Vagina (tissue), 2 donors: ENCODE measurements at regions not wholly inside any gene's neighbourhood (a gene's known extent, or its start where the extent isn't known, plus 50 kb on each side); places are given as distances from the start of the nearest gene placed in this dataset.
"Not testable (repeated sequence)": the region's sequence is repeated elsewhere in the genome, so short reads cannot be mapped to it uniquely, and the experiment has no call there.

Experiments used
- DNase-seq, 2 donors: peaks; one replicate each; pipeline ENCODE4 v3.0.0-alpha.2; 2017; ENCODE audit errors: extremely low spot score in 2 of 2
- H3K27ac ChIP-seq: fragments of 200-600 bp; sonication (generic); one replicate; pipeline ENCODE4 v1.5.1; 2019
- H3K27me3 ChIP-seq: fragments of 200-600 bp; sonication (generic); one replicate; pipeline ENCODE4 v1.5.1; 2019
- H3K36me3 ChIP-seq, 2 donors: fragments of 200-600 bp; sonication (generic); one replicate each; pipeline ENCODE4 v1.5.1; 2017 to 2019
- H3K4me1 ChIP-seq: fragments of 200-600 bp; sonication (generic); one replicate; pipeline ENCODE4 v1.5.1; 2019
- H3K4me3 ChIP-seq, 2 donors: fragments of 200-600 bp; sonication (generic); 1 replicate in 1 of 2; 2 replicates in 1 of 2; pipeline ENCODE4 v1.5.1; 2016 to 2019
- H3K9me3 ChIP-seq: fragments of 200-600 bp; sonication (generic); one replicate; pipeline ENCODE4 v1.5.1; 2019
- POLR2A ChIP-seq, 2 donors: fragments of 450-650 bp; IDR thresholded peaks; one replicate each; pipeline ENCODE4 v1.6.1; 2017; ENCODE audit warnings: antibody characterized with exemption in 2 of 2, mild to moderate bottlenecking in 2 of 2, moderate library complexity in 2 of 2
- POLR2AphosphoS5 ChIP-seq, 2 donors: sonication (generic); formaldehyde crosslinking; IDR thresholded peaks; one replicate each; pipeline ENCODE4 v1.9.0; 2017; ENCODE audit warnings: antibody characterized with exemption in 2 of 2, mild to moderate bottlenecking in 2 of 2, low read depth in 1 of 2; ENCODE audit not compliant: insufficient read depth in 1 of 2
- intact Hi-C: fragments of 100-400 bp; cut with DNase I; formaldehyde crosslinking; loops from one replicate; pipeline ENCODE4 v1.15.1; 2023
- TF ChIP-seq, protein P1 (sequence below), 3 experiments: fragments of 450-650 bp in 2 of 3; fragments of 200-600 bp in 1 of 3; sonication (generic) in 1 of 3; IDR thresholded peaks; one replicate each; pipeline ENCODE4 v1.5.1; 2017 to 2019; ENCODE audit warnings: antibody characterized with exemption in 3 of 3, mild to moderate bottlenecking in 2 of 3, moderate library complexity in 2 of 3

DNA sequence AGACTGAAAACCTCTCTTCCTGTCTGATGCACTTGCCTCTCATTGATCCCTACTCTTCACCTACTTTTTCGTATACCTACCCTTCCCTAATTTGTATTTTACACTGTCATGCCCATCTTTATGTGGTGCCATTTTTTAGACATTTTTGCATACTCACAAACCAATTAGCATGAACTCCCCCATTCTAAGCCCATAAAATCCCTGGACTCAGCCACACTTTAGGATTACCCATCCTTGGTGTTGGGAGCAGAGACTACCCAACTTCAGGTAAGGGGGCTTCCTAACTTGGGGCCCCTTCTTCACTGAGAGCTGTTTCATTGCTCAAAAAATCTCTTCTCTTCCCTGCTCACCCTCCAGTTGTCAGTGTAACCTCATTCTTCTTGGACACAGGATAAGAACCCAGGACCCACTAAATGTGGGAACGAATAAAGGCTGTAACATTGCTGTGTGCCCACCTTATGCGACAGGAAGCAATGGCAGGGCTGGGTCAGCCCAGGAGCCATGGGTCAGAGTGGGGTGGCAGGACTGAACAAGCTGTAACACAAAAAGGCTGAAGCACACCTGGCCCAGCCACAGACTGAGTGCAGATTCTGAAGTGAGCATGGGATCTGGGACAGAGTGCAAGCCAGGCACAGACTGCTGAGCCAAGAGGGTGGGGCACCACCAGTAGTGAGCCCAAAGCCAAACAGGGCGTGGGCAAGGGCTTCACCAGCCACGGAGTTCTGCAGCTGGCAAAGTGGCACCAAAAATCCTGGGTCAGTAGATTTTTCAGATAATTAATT is 789.1 kb upstream of the HS3ST5 start:
- TF ChIP-seq, protein P1, sequence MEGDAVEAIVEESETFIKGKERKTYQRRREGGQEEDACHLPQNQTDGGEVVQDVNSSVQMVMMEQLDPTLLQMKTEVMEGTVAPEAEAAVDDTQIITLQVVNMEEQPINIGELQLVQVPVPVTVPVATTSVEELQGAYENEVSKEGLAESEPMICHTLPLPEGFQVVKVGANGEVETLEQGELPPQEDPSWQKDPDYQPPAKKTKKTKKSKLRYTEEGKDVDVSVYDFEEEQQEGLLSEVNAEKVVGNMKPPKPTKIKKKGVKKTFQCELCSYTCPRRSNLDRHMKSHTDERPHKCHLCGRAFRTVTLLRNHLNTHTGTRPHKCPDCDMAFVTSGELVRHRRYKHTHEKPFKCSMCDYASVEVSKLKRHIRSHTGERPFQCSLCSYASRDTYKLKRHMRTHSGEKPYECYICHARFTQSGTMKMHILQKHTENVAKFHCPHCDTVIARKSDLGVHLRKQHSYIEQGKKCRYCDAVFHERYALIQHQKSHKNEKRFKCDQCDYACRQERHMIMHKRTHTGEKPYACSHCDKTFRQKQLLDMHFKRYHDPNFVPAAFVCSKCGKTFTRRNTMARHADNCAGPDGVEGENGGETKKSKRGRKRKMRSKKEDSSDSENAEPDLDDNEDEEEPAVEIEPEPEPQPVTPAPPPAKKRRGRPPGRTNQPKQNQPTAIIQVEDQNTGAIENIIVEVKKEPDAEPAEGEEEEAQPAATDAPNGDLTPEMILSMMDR (IDR thresholded peaks at IDR 0.05) = no peak
- TF ChIP-seq POLR2A (IDR thresholded peaks at IDR 0.05) = no peak
- TF ChIP-seq POLR2AphosphoS5 (IDR thresholded peaks at IDR 0.05; ENCODE audit: insufficient read depth in 1 of 2, low read depth in 1 of 2) = no peak
- Histone ChIP-seq H3K27ac (no peak overlapping the region), H3K4me1 (no peaks in the 10 kb centered on the region), H3K9me3 (no peaks in the 10 kb centered on the region), H3K4me3 (no peak overlapping the region), H3K36me3 (no peaks in the 10 kb centered on the region), H3K27me3 (no peaks in the 10 kb centered on the region)
- DNase-seq = no peak
- intact Hi-C loops = no loop called here

DNA sequence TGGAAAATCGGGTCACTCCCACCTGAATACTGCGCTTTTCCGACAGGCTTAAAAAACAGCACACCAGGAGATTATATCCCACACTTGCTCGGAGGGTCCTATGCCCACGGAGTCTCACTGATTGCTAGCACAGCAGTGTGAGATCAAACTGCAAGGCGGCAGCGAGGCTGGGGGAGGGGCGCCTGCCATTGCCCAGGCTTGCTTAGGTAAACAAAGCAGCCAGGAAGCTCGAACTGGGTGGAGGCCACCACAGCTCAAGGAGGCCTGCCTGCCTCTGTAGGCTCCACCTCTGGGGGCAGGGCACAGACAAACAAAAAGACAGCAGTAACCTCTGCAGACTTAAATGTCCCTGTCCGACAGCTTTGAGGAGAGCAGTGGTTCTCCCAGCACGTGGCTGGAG is 778.7 kb upstream of the HS3ST5 start:
- intact Hi-C loops, H3K27ac ChIP-seq, H3K4me1 ChIP-seq, DNase-seq, H3K4me3 ChIP-seq, H3K36me3 ChIP-seq, H3K9me3 ChIP-seq, H3K27me3 ChIP-seq: not testable (repeated sequence)

DNA sequence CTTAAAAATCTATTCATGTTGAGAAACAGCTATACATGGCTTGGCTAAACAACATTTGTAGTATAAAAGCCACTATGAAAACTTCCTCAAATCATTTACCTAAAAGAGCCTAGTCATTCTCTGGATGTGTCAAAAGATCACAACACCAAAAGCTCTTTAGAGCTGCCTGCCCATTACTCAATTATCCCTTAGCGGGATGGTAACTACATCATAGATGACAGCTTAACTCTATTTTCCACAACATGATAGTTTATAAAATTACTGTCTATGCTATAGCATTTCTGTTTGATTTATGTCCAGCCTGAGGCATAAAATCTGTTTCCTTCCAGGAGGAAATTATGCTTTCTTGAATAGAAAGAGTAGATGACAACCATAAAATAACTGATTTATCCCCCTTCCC is 777.6 kb upstream of the HS3ST5 start:
- DNase-seq = no peak
- no peak overlapping the region for H3K27ac ChIP-seq
- no peaks in the 10 kb centered on the region for H3K36me3 ChIP-seq
- H3K27me3 ChIP-seq = no peaks in the 10 kb centered on the region
- intact Hi-C loops = no loop called here
- no peaks in the 10 kb centered on the region for H3K9me3 ChIP-seq
- H3K4me1 ChIP-seq = no peaks in the 10 kb centered on the region
- no peak overlapping the region for H3K4me3 ChIP-seq
- TF ChIP-seq, protein P1 (IDR thresholded peaks at IDR 0.05) = no peak
- no peak for TF ChIP-seq POLR2A (IDR thresholded peaks at IDR 0.05)
- no peak for TF ChIP-seq POLR2AphosphoS5 (IDR thresholded peaks at IDR 0.05; ENCODE audit: insufficient read depth in 1 of 2, low read depth in 1 of 2)

DNA sequence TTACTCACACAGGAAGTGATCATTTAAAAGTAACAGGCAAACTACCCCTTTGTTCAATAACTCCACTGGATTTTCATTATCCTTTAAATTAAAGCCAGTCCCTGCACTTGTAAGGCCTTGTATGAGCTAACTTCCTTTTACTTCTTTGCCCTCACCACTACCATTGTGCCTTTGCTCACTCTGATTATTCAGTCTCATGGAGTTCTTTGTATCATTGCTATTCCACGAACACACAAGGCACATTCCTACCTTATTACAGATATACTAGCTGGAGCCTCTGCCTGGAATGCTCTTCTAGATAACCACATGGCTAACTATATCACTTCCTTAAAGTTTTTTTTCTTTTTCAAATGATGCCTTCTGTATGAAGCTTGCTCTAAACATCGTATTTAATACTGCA is 748.6 kb upstream of the HS3ST5 start:
- Histone ChIP-seq H3K36me3 (no peaks in the 10 kb centered on the region), H3K4me3 (no peak overlapping the region), H3K4me1 (no peaks in the 10 kb centered on the region), H3K27me3 (no peaks in the 10 kb centered on the region), H3K9me3 (no peaks in the 10 kb centered on the region), H3K27ac (no peak overlapping the region)
- DNase-seq = no peak
- intact Hi-C loops = no loop called here
- TF ChIP-seq, protein P1 (IDR thresholded peaks at IDR 0.05) = no peak
- TF ChIP-seq POLR2A (IDR thresholded peaks at IDR 0.05) (no peak), POLR2AphosphoS5 (IDR thresholded peaks at IDR 0.05; ENCODE audit: insufficient read depth in 1 of 2, low read depth in 1 of 2) (no peak)

DNA sequence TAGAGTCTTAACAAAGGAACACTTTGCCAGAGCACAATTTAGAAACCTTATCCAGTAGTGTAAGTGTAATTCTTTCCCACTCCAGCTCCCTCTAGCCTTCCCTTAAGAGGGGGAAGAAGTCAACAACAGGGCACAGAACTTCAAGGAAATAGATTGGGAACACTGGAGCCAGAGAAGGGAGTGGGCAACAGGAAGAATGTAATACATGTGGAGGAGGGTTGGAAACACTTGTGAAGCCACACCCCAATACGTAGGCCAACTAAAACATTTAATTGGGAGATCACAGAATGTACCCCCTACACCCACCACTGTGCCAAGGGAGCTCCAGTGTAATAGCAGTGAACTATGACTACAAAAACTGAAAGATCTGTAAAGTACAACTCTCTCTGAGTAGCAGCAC is 735.7 kb upstream of the HS3ST5 start:
- DNase-seq = no peak
- TF ChIP-seq, protein P1 (IDR thresholded peaks at IDR 0.05) = no peak
- TF ChIP-seq POLR2A (IDR thresholded peaks at IDR 0.05) = no peak
- no peak for TF ChIP-seq POLR2AphosphoS5 (IDR thresholded peaks at IDR 0.05; ENCODE audit: insufficient read depth in 1 of 2, low read depth in 1 of 2)
- intact Hi-C loops = no loop called here
- no peak overlapping the region for H3K4me3 ChIP-seq
- no peaks in the 10 kb centered on the region for H3K27me3 ChIP-seq
- no peaks in the 10 kb centered on the region for H3K36me3 ChIP-seq
- H3K4me1 ChIP-seq = no peaks in the 10 kb centered on the region
- H3K9me3 ChIP-seq = no peaks in the 10 kb centered on the region
- H3K27ac ChIP-seq = no peak overlapping the region
